SU-DHL-6 (cell line): ENCODE measurements at regions not wholly inside any gene's neighbourhood (a gene's known extent, or its start where the extent isn't known, plus 50 kb on each side); places are given as distances from the start of the nearest gene placed in this dataset.

ENCODE experiments used
- EZH2phosphoT487 ChIP-seq: fragments of 200-600 bp; sonication (generic), shearing (Covaris generic); conservative IDR thresholded peaks from 2 replicates; pipeline ENCODE4 v1.6.1; 2018; ENCODE audit warnings: mild to moderate bottlenecking, antibody characterized with exemption, low read length, moderate library complexity, mixed read lengths
- TF ChIP-seq, protein P1 (sequence below): fragments of 200-600 bp; sonication (generic); IDR thresholded peaks from one replicate; pipeline ENCODE4 v1.5.1; 2017; ENCODE audit warnings: antibody characterized with exemption, mild to moderate bottlenecking, low read length, moderate library complexity; ENCODE audit not compliant: insufficient read depth, poor library complexity, severe bottlenecking

DNA sequence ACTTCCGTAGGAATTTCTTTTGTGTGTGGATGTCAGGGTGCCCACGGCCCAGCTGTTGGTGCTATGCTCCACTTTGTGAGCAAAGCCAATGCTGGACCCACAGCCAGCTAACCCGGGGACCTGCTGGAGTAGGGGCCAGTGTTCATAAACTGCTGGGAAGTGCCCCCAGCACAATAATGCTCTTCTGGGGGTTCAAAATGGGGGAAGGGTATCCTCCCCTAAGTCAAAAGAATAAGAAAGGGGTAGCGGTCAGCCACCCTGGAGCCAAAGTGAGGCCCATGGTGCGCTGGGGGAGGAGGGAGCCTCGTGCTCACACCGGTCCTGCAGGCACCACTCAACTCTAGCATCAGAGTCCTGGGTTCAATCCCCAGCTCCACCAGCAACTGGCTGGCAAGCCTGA lies 115.8 kb upstream of the NPAS2 start:
- TF ChIP-seq, protein P1, sequence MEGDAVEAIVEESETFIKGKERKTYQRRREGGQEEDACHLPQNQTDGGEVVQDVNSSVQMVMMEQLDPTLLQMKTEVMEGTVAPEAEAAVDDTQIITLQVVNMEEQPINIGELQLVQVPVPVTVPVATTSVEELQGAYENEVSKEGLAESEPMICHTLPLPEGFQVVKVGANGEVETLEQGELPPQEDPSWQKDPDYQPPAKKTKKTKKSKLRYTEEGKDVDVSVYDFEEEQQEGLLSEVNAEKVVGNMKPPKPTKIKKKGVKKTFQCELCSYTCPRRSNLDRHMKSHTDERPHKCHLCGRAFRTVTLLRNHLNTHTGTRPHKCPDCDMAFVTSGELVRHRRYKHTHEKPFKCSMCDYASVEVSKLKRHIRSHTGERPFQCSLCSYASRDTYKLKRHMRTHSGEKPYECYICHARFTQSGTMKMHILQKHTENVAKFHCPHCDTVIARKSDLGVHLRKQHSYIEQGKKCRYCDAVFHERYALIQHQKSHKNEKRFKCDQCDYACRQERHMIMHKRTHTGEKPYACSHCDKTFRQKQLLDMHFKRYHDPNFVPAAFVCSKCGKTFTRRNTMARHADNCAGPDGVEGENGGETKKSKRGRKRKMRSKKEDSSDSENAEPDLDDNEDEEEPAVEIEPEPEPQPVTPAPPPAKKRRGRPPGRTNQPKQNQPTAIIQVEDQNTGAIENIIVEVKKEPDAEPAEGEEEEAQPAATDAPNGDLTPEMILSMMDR, result no peak
- TF ChIP-seq EZH2phosphoT487, result no peak
